ENCODE measurements at regions not wholly inside any gene's neighbourhood (a gene's known extent, or its start where the extent isn't known, plus 50 kb on each side); places are given as distances from the start of the nearest gene placed in this dataset.
"Not testable (repeated sequence)": the region's sequence is repeated elsewhere in the genome, so short reads cannot be mapped to it uniquely, and the experiment has no call there.

- TF ChIP-seq CTCF (IDR thresholded peaks at IDR 0.05), result no peak
- no peaks in the 10 kb centered on the region for H3K36me3 ChIP-seq (ENCODE audit: insufficient read depth in 1 of 2, low read depth in 1 of 2)
- ATAC-seq (peak in 2 of 4 donors; percentile 53 to 70), DNase-seq (no peak)
- no peak overlapping the region for H3K4me3 ChIP-seq
- H3K9me3 ChIP-seq, result no peaks in the 10 kb centered on the region
- H3K27me3 ChIP-seq (ENCODE audit: insufficient read depth in 3 of 3, low read length in 2 of 3), result no peaks in the 10 kb centered on the region
- WGBS, 3 donors, result 89 to 94% (median 89%) methylated on average over 4 of the region's 4 CpGs
- no peak overlapping the region for H3K27ac ChIP-seq
- H3K4me1 ChIP-seq, result no peaks in the 10 kb centered on the region
- intact Hi-C loops (cut with DNase I), result no loop called here
These were observed 231.6 kb upstream of the VLDLR start for GRCh38 chr9:2390028-2390427.

- intact Hi-C loops (cut with DNase I); DNase-seq; H3K27ac ChIP-seq; ATAC-seq; H3K36me3 ChIP-seq (ENCODE audit: insufficient read depth in 1 of 2, low read depth in 1 of 2); H3K27me3 ChIP-seq (ENCODE audit: insufficient read depth in 3 of 3, low read length in 2 of 3); H3K4me3 ChIP-seq; H3K9me3 ChIP-seq; H3K4me1 ChIP-seq: not testable (repeated sequence)
These were observed 230.0 kb upstream of the VLDLR start for GRCh38 chr9:2391509-2392132.

- H3K27me3 ChIP-seq (ENCODE audit: insufficient read depth in 3 of 3, low read length in 2 of 3); H3K27ac ChIP-seq; H3K9me3 ChIP-seq; intact Hi-C loops (cut with DNase I); H3K4me3 ChIP-seq; H3K36me3 ChIP-seq (ENCODE audit: insufficient read depth in 1 of 2, low read depth in 1 of 2); DNase-seq; ATAC-seq; H3K4me1 ChIP-seq: not testable (repeated sequence)
These were observed 227.4 kb upstream of the VLDLR start for GRCh38 chr9:2394087-2394741.

GRCh38 chr9:2395814-2396612 lies 225.6 kb upstream of the VLDLR start:
- no peaks in the 10 kb centered on the region for H3K27me3 ChIP-seq (ENCODE audit: insufficient read depth in 3 of 3, low read length in 2 of 3)
- no peaks in the 10 kb centered on the region for H3K4me1 ChIP-seq
- H3K9me3 ChIP-seq, result no peaks in the 10 kb centered on the region
- H3K36me3 ChIP-seq (ENCODE audit: insufficient read depth in 1 of 2, low read depth in 1 of 2), result no peaks in the 10 kb centered on the region
- intact Hi-C loops (cut with DNase I), result no loop called here
- no peak for TF ChIP-seq CTCF (IDR thresholded peaks at IDR 0.05)
- 92 to 95% (median 94%) methylated on average over 2 of the region's 2 CpGs for WGBS, 3 donors
- ATAC-seq (no peak), DNase-seq (no peak)
- no peak overlapping the region for H3K27ac ChIP-seq
- H3K4me3 ChIP-seq, result no peak overlapping the region

- no peak for DNase-seq
- TF ChIP-seq CTCF (IDR thresholded peaks at IDR 0.05), result no peak
- Histone ChIP-seq H3K36me3 (ENCODE audit: insufficient read depth in 1 of 2, low read depth in 1 of 2) (no peaks in the 10 kb centered on the region), H3K4me3 (no peak overlapping the region), H3K27me3 (ENCODE audit: insufficient read depth in 3 of 3, low read length in 2 of 3) (no peaks in the 10 kb centered on the region), H3K4me1 (no peaks in the 10 kb centered on the region), H3K27ac (no peak overlapping the region), H3K9me3 (no peaks in the 10 kb centered on the region)
- intact Hi-C loops (cut with DNase I), result no loop called here
- WGBS, 3 donors, result 2 to 91% (median 56%) methylated on average over 1 of the region's 1 CpG
- ATAC-seq, result no peak
These were observed 224.8 kb upstream of the VLDLR start for GRCh38 chr9:2396622-2397285.

GRCh38 chr9:2397875-2398274 lies 223.7 kb upstream of the VLDLR start:
- H3K27ac ChIP-seq; intact Hi-C loops (cut with DNase I); H3K9me3 ChIP-seq; ATAC-seq; H3K36me3 ChIP-seq (ENCODE audit: insufficient read depth in 1 of 2, low read depth in 1 of 2); H3K27me3 ChIP-seq (ENCODE audit: insufficient read depth in 3 of 3, low read length in 2 of 3); H3K4me1 ChIP-seq; H3K4me3 ChIP-seq; DNase-seq: not testable (repeated sequence)

- intact Hi-C loops (cut with DNase I); ATAC-seq; H3K4me3 ChIP-seq; H3K36me3 ChIP-seq (ENCODE audit: insufficient read depth in 1 of 2, low read depth in 1 of 2); H3K9me3 ChIP-seq; DNase-seq; H3K27ac ChIP-seq; H3K4me1 ChIP-seq; H3K27me3 ChIP-seq (ENCODE audit: insufficient read depth in 3 of 3, low read length in 2 of 3): not testable (repeated sequence)
- WGBS, 3 donors, result 15 to 47% (median 15%) methylated on average over 3 of the region's 3 CpGs
These were observed 219.8 kb upstream of the VLDLR start for GRCh38 chr9:2401746-2402145.
